ENCODE measurements at regions not wholly inside any gene's neighbourhood (a gene's known extent, or its start where the extent isn't known, plus 50 kb on each side); places are given as distances from the start of the nearest gene placed in this dataset.

DNA sequence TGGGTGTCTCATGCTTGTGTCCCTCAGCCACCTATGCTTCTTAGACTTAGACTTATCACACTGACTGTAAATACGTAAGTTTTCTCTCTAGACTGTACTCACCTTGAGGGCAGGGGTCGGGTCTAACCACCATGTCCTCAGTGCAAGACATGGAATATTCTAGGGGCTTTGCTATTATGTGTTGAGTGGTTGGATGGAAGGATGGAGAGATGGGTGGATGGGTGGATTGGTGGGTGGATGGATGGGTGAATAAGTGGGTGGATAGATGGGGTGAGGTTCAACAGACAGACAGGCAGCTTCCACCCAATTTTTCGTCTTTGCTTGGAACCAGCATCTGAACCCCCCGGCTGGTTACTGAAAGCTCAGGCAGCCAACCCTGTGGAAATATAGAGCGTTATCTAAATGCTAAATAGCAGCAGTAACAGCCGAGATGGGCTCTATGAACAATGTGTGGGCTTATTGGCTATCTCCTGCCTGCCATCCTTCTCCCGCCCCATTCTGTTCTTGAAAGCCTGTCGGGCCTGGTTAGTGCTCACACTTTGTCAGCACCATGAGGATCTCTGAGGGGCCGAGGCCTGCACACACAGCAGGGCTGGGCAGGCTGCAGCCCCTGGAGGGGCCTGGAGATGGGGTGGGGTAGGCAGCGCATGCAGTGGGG, 130.7 kb downstream of the ACTL8 start:
- Histone ChIP-seq H3K36me3 (ENCODE audit: control insufficient read depth in 2 of 4, insufficient read depth in 4 of 4, low read length in 3 of 4) (no peaks in the 10 kb centered on the region), H4K20me1 (replicated peaks in 1 of 2; ENCODE audit: control insufficient read depth in 1 of 2, insufficient read depth in 2 of 2, low read length in 2 of 2) (no peaks in the 10 kb centered on the region), H3K9ac (replicated peaks in 1 of 4; ENCODE audit: extremely low read depth in 1 of 4, low read depth in 3 of 4, low read length in 3 of 4) (no peak overlapping the region), H3K4me1 (replicated peaks in 1 of 4; ENCODE audit: control insufficient read depth in 3 of 4, insufficient read depth in 4 of 4, low read length in 3 of 4) (peaks cover 0 to 2% (median 0%) of the 10 kb centered on the region in 4 experiments; a peak in 1 of 7 replicates), H2AFZ (ENCODE audit: low read length) (no peak overlapping the region), H3K79me2 (ENCODE audit: control insufficient read depth in 1 of 2, insufficient read depth in 2 of 2, low read length in 2 of 2) (no peaks in the 10 kb centered on the region), H3K27me3 (replicated peaks in 1 of 4; ENCODE audit: control insufficient read depth in 3 of 4, extremely low read depth in 1 of 4, insufficient read depth in 3 of 4, low read length in 3 of 4) (peaks cover 0 to 1% (median 0%) of the 10 kb centered on the region in 4 experiments; a peak in 2 of 7 replicates), H3K56ac (replicated peaks; ENCODE audit: insufficient read length, low read depth, low read length) (no peak overlapping the region), H3K4me3 (ENCODE audit: extremely low read depth in 1 of 4, insufficient read depth in 2 of 4, low read depth in 3 of 4, low read length in 4 of 4) (no peak overlapping the region), H2BK5ac (ENCODE audit: low read depth, low read length) (no peak overlapping the region), H3K4ac (replicated peaks; ENCODE audit: insufficient read length, low read depth, low read length) (no peak overlapping the region), H4K5ac (ENCODE audit: insufficient read length, low read depth, low read length) (no peak overlapping the region), H3K27ac (ENCODE audit: low read depth, low read length) (no peak overlapping the region), H3K23me2 (ENCODE audit: low read depth, low read length) (peaks cover 5% of the 10 kb centered on the region; the same call in 1 of the 2 replicates), H3K18ac (ENCODE audit: extremely low read depth, low read length) (no peak overlapping the region), H2BK15ac (ENCODE audit: low read length) (no peak overlapping the region), H3K9me3 (ENCODE audit: insufficient read depth in 2 of 2, low read depth in 1 of 2, low read length in 1 of 2) (no peaks in the 10 kb centered on the region), H3K23ac (ENCODE audit: insufficient read length) (no peak overlapping the region), H4K91ac (replicated peaks; ENCODE audit: insufficient read length, low read length) (no peak overlapping the region), H3K14ac (ENCODE audit: insufficient read length) (no peak overlapping the region), H2BK20ac (ENCODE audit: low read length) (no peak overlapping the region), H3K4me2 (ENCODE audit: insufficient read depth in 1 of 2, low read depth in 2 of 2, low read length in 2 of 2) (no peak overlapping the region), H2BK12ac (ENCODE audit: low read depth, low read length) (no peak overlapping the region), H2AK5ac (ENCODE audit: low read depth, low read length) (no peak overlapping the region), H3K79me1 (ENCODE audit: low read depth, low read length) (no peaks in the 10 kb centered on the region), H2BK120ac (replicated peaks; ENCODE audit: low read depth, low read length) (no peak overlapping the region), H4K8ac (ENCODE audit: extremely low read depth, insufficient read depth, low read length) (no peak overlapping the region)
- FAIRE-seq (no peak), DNase-seq (ENCODE audit: low read depth in 1 of 2, low spot score in 2 of 2) (no peak)
- ChIA-PET CTCF (ENCODE audit: partially characterized antibody) (interaction anchor here (1.1 to 1.2 kb wide), 2 partner anchors 17 to 98 kb away, joined by 3 read pairs; no protein-coding TSS in a partner anchor), POLR2A (ENCODE audit: partially characterized antibody) (interaction anchor here (0.9 kb wide), 1 partner anchor 10 kb away, joined by 3 read pairs; no protein-coding TSS in a partner anchor)
- WGBS, 2 experiments (ENCODE audit: extremely low coverage in 1 of 2, insufficient coverage in 1 of 2, insufficient read length in 1 of 2, insufficient replicate concordance in 2 of 2, low coverage in 1 of 2, low lambda C conversion rate in 2 of 2, missing lambda C conversion rate in 1 of 2): 89% methylated on average over 10 of the region's 10 CpGs; no CpG with 5 or more reads in 1 of the 2 experiments
- no peak for TF ChIP-seq SP4 (IDR thresholded peaks at IDR 0.05; ENCODE audit: low read length)
- TF ChIP-seq RXRA (IDR thresholded peaks at IDR 0.05; ENCODE audit: insufficient read depth, low read depth, low read length): no peak
- TF ChIP-seq CTBP2 (IDR thresholded peaks at IDR 0.05; ENCODE audit: borderline replicate concordance, insufficient read depth, insufficient read length, low read length): no peak
- TF ChIP-seq TAF7 (optimal IDR thresholded peaks at IDR 0.05; ENCODE audit: borderline replicate concordance, low read depth, low read length): no peak
- no peak for TF ChIP-seq TBP (IDR thresholded peaks at IDR 0.05; ENCODE audit: low read depth, low read length)
- TF ChIP-seq EZH2 (IDR thresholded peaks at IDR 0.05; ENCODE audit: low read depth, low read length, severe bottlenecking): no peak
- TF ChIP-seq CBX5 (IDR thresholded peaks at IDR 0.05; ENCODE audit: low read depth, low read length): no peak
- no peak for TF ChIP-seq PHF8 (conservative IDR thresholded peaks at IDR 0.05; ENCODE audit: low read depth, low read length)
- TF ChIP-seq ASH2L (IDR thresholded peaks at IDR 0.05; ENCODE audit: low read length): no peak
- TF ChIP-seq RFX5 (IDR thresholded peaks at IDR 0.05; ENCODE audit: borderline replicate concordance, low read depth, low read length): no peak
- TF ChIP-seq RAD21 (IDR thresholded peaks at IDR 0.05 in 1 of 2, conservative IDR thresholded peaks at IDR 0.05 in 1 of 2; ENCODE audit: low read depth in 2 of 2, low read length in 2 of 2): no peak
- TF ChIP-seq KDM5A (IDR thresholded peaks at IDR 0.05; ENCODE audit: low read length): no peak
- no peak for TF ChIP-seq HDAC6 (IDR thresholded peaks at IDR 0.05; ENCODE audit: low read depth, low read length)
- TF ChIP-seq POLR2A (IDR thresholded peaks at IDR 0.05; ENCODE audit: control extremely low read depth in 1 of 2, low read depth in 2 of 2, low read length in 2 of 2): no peak
